C1 segment of cervical spinal cord (tissue), 14 donors: ENCODE measurements at regions not wholly inside any gene's neighbourhood (a gene's known extent, or its start where the extent isn't known, plus 50 kb on each side); places are given as distances from the start of the nearest gene placed in this dataset.
"Not testable (repeated sequence)": the region's sequence is repeated elsewhere in the genome, so short reads cannot be mapped to it uniquely, and the experiment has no call there.

Experiments used
- DNase-seq, 14 donors: peaks; one replicate each; lab custom pipeline; 2025; lab: John Stamatoyannopoulos, UW

- no peak for DNase-seq
Observed at GRCh38 chr12:75805905-75806304, 225.7 kb downstream of the PHLDA1 start.

DNA sequence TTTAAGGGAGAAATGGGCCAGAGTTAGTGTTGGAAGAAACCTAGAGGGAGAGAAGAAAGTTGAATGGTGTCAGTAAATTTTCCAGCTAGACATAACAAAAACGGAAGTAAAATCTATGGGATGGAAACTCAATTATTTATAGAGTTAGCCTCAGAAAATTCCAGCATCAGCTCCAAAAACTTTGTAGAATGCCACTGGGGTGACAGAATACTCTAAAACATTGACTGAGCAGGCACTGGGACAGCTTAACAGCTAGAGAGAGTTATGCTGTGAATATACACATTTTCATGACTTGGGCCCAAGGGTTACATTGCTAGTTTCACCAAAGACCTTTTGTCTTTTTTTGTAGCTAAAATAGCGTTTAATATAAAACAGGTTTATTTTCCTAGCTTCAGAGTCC lies 226.3 kb downstream of the PHLDA1 start:
- DNase-seq, result no peak

GRCh38 chr12:75798136-75798926 lies 233.2 kb downstream of the PHLDA1 start:
- DNase-seq, result no peak

- no peak for DNase-seq
Observed at GRCh38 chr12:75795125-75795524, 236.5 kb downstream of the PHLDA1 start.

DNA sequence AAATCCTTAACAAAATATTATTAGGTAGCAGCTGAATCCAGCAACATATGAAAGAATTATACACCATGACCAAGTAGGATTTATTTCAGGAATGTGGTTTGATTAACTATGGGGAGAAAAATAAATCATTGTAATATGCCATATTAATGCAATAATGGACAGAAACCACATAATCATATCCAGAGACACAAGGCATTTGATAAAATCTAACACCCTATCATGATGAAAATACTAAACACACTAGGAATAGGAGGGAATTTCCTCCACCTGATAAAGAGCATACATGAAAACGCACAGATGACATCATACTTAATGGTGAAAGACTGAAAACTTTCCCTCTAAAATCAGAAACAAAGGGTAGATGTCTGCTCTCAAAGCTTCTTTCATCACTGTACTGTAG lies 238.9 kb downstream of the PHLDA1 start:
- DNase-seq, result no peak

GRCh38 chr12:75790219-75790618 lies 241.4 kb downstream of the PHLDA1 start:
- DNase-seq, result no peak

DNA sequence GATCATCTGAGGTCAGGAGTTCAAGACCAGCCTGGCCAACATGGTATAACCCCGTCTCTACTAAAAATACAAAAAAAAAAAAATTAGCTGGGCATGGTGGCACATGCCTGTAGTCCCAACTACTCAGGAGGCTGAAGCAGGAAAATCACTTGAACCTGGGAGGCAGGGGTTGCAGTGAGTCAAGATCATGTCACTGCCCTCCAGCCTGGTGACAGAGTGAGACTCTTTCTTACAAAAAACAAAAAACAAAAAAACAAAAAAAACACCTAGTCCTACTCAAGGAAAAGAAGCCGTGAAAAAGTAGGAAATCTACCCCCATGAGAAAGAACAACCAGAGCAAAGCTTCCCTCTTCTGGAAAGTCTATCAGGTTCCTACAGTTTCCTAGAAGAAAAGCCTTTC lies 244.4 kb downstream of the PHLDA1 start:
- DNase-seq, result not testable (repeated sequence)

DNA sequence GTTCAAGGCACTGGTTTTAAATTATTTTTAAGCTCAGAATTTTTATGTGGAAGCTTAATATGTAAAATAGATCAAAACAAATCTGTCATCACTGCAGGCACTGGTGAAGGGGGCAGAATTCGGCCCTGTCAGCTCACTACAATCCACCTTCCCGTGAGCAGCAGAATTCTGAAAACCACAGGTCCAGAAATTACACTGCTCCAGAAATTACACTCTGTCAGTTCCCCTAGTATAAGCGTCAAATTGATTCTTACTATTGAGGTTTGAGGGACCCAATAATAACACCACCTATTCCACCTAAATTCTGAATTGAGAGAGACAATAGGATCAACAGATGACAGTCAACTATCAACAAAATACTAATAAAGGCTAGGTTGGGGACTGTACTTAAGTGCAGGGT lies 245.5 kb downstream of the PHLDA1 start:
- no peak for DNase-seq

- peak in 6 of 14 donors; percentile 2 to 45 (median 6) for DNase-seq
Observed at GRCh38 chr12:75784591-75784990, 247.0 kb downstream of the PHLDA1 start.

GRCh38 chr12:75783093-75783877 lies 248.3 kb downstream of the PHLDA1 start:
- no peak for DNase-seq

DNA sequence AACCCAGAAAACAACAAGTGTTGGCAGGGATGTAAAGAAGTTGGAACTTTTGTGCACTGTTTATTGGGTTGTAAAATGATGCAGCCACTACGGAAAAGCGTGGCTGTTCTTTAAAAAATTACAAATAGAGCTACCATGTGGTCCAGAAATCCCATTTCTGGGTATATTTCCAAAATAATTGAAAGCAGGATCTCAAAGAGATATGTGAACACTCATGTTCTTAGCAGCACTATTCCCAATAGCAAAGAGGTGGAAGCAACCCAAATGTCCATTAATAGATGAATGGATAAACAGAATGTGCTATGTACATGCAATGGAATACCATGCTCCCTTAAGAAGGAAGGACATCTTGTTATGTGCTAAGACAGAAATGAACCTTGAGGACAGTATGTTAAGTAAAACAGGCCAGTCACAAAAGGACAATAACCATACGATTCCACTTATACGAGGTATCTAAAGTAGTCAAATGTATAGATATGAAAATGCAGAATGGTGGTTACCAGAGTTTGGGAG lies 249.5 kb downstream of the PHLDA1 start:
- DNase-seq, result no peak

DNA sequence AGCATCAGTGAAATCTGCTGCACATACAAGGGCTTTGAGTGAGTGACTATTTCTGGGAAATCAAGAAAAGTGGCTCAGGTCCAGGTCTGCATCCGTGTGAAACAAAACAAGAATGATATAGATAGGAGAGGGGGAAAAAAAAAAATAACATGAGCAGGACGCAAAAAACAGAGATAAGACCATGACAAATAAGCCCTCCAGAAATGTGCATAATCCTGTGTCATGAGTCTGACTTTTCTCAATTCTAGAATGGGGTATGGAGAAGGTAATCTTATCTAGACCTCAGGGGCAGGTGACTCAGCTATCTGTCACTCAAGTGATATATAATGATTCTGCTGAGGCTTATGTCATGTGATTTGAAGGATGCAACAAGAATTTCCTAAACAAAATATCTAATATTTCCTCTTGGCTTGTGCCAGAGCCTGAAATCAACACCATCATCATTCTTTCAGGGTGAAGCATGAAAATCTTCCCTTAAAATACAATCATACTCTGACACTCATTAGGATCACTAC lies 250.0 kb downstream of the PHLDA1 start:
- no peak for DNase-seq

DNA sequence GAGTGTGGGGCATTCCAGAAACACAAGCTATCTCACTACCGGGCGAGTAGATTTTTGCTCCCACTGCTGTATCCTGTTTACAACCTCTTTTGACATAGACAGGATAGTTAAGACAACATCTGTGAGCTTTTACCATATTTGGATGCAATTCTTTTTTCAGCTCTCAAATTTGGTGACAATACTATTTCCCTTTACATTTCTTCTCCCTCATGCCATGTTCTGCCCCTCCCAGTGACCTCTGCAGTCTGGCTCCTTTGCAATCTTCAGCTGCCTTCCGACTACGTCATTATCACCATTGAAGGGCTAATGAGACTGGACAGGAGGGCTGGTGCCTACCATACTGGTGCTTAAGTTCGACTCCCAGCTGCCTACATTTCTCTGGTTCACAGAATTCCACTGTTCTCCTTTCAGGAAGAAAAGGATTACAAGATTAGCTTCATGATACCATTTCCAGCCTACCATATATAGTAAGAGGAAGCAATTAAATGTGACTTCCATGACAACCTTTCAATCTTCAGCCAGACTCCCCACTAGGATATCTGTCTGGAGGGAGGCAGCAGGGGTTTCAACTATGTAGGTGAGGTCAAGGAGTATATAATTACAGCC lies 251.6 kb downstream of the PHLDA1 start:
- no peak for DNase-seq

- no peak for DNase-seq
Observed at GRCh38 chr12:75774261-75775052, 257.1 kb downstream of the PHLDA1 start.

GRCh38 chr12:75773377-75773776 lies 258.2 kb downstream of the PHLDA1 start:
- no peak for DNase-seq

DNA sequence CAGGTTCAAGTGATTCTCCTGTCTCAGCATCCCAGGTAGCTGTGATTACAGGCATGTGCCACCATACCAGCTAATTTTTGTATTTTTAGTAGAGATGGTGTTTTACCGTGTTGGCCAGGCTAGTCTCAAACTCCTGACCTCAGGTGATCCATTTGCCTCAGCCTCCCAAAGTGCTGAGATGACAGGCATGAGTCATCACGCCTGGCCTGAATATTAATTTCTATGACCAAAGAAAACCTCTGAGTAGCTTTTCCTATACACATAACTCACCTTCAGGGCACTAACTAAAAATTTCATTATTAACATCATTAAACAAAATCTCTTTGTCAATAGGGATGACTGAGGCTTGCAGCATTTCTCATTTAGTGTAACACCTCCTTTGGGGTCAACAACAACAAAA lies 259.6 kb upstream of the KRR1 start:
- DNase-seq, result no peak

DNA sequence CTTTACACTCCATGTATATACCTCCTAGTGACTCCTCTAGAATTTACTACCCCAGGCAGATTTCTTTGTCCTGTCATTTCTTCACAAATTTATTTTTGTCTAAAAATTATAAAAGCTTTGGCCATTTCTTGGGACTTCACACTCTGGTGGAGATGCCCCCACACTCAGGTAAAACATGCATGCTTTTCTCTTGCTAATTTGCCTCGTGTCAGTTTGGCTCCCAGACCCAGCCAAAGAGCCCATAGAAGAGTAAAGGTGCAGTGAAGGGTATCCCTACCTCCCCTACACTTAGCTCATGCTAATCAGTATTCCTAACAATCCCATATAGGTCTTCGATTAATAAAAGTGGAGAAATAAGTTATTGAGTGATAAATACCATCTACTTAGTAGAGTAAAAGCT lies 256.5 kb upstream of the KRR1 start:
- no peak for DNase-seq

DNA sequence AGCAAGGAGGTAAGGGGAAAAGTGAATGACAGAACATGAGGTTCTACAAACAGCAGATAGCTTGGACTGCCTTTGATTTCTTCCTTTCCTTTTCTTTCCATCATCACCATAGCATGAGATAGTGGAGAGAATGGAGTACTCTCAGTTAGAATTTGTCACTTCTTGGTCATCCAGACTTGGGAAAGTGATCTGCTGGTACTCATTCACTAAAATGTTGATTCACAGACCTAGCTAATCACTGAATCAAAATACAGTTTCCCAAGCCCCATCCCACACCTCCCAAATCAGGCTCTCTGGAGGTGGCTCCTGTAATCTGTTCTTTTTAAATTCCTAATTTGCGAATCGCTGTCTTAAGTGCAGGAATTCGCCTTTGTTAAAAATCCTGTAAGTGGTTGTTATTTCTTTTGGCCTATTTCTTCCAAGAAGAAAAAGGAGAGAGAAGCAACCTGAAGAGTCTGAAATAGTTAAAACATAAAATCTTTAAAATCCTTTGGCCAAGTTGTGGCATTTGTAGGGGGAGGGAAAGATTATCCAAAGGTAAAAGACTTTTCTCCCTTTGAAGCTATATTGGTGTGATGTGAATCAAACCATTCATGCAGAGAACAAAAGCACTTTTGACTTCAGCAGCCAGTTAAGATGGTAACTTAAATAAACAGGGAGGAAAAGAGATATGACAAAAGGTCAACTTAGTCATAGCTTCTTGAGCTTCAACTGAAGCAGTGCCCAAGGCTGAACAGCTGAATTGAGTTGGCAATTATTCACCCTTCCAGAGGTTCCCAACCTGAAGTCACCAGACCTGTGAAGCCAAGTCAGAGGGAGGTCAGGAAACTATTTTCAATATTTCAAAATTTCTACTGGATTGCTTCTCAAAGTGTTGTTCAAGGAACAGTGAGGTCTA lies 255.1 kb upstream of the KRR1 start:
- DNase-seq, result no peak

DNA sequence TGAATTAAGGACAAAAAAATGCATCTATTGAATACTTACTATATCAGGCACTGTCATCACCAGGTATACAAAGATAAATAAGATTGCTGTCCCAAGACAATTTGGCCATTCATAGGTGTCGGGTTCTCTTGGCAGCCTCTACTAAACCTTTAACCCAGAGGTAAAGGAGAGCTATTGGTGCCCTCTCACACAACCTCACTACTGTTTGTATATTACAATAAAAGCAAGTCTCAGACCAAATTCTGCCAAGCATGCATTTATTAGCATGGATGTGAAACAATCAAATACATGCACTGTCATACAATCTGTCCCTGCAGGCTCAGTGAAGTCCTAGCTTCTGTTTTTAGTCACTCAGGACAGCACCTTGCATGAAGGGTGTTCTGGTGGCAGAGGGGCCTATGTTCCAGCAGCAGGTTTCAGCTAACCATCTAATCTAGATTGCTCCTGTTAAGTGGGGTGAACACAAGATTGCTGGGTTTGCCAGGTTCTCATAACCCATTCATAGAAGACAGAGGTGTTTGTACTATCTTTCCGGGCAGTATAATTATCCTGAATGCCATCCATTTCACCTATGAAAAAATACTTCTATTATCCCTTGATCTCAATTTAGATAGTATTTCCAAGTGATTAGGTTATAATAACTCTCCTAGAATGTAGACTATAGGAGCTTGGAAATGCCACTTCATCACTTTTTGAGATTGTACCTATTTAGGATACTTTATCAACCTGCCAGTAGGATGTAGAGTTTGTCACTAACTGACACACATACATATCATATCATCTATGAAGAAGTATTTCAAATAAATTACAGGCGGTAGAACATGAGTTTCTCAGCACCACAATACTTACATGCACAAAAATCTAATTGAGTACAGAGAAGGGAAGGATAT lies 254.0 kb upstream of the KRR1 start:
- DNase-seq, result no peak
